ENCODE measurements at regions not wholly inside any gene's neighbourhood (a gene's known extent, or its start where the extent isn't known, plus 50 kb on each side); places are given as distances from the start of the nearest gene placed in this dataset.
"Not testable (repeated sequence)": the region's sequence is repeated elsewhere in the genome, so short reads cannot be mapped to it uniquely, and the experiment has no call there.

GRCh38 chr5:25444697-25445096 lies 799.9 kb upstream of the CDH10 start:
- no peak for TF ChIP-seq CTCF (IDR thresholded peaks at IDR 0.05; ENCODE audit: borderline replicate concordance, insufficient read depth, low read depth, low read length)
- no peak overlapping the region for H3K4me3 ChIP-seq (ENCODE audit: low read depth, low read length)

DNA sequence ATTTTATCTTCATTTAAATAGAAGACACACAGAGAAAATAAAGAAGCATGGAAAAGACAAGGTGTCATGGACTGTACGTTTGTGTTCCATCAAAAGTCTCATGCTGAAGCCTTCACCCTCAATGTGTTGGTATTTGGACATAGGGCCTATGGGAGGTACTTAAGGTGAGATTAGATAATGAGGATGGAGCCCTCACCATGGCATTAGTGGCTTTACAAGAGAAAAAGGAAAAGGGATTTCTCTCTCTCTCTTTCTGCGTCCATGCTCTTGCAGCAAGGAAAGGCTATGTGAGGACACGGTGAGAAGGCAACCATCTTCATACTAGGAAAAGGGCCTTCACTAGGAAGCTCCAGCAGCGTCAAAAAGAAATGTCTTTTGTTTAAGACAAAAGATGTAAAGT lies 797.0 kb upstream of the CDH10 start:
- TF ChIP-seq CTCF (IDR thresholded peaks at IDR 0.05; ENCODE audit: borderline replicate concordance, insufficient read depth, low read depth, low read length) = no peak
- no peak overlapping the region for H3K4me3 ChIP-seq (ENCODE audit: low read depth, low read length)

GRCh38 chr5:25439025-25439424 lies 794.2 kb upstream of the CDH10 start:
- no peak overlapping the region for H3K4me3 ChIP-seq (ENCODE audit: low read depth, low read length)
- no peak for TF ChIP-seq CTCF (IDR thresholded peaks at IDR 0.05; ENCODE audit: borderline replicate concordance, insufficient read depth, low read depth, low read length)

DNA sequence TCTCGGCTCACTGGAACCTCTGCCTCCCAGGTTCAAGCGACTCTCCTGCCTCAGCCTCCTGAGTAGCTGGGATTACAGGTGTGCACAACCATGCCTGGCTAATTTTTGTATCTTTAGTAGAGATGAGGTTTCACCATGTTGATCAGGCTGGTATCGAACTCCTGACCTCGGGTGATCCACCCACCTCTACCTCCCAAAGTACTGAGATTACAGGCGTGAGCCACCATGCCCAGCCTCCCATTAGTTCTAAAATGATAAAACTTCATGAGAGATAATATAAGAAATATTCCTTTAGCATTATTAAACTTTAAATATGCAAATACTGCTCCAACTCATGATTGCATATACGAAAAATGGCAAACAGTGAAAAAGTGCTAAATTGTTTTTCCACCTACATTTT lies 793.6 kb upstream of the CDH10 start:
- not testable (repeated sequence) for H3K4me3 ChIP-seq (ENCODE audit: low read depth, low read length)

GRCh38 chr5:25436452-25436851 lies 791.7 kb upstream of the CDH10 start:
- no peak overlapping the region for H3K4me3 ChIP-seq (ENCODE audit: low read depth, low read length)
- TF ChIP-seq CTCF (IDR thresholded peaks at IDR 0.05; ENCODE audit: borderline replicate concordance, insufficient read depth, low read depth, low read length) = no peak

DNA sequence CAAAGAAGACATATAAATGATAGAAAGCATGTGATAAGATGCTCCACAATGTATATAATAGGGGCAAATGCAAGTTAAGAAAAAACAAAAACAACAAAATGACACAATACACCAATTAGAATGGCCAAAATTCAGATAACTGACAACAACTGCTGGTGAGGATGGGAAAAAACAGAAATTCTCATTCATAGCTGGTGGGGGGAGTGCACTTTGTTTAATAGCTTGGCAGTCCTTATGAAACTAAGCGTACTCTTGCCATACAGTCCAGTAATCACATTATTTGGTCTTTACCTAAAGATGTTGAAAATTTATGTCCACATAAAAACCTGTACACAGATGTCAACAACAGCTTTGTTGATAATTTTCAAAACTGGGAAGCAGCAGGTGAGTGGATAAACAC lies 791.1 kb upstream of the CDH10 start:
- TF ChIP-seq CTCF (IDR thresholded peaks at IDR 0.05; ENCODE audit: borderline replicate concordance, insufficient read depth, low read depth, low read length) = no peak
- H3K4me3 ChIP-seq (ENCODE audit: low read depth, low read length) = no peak overlapping the region

DNA sequence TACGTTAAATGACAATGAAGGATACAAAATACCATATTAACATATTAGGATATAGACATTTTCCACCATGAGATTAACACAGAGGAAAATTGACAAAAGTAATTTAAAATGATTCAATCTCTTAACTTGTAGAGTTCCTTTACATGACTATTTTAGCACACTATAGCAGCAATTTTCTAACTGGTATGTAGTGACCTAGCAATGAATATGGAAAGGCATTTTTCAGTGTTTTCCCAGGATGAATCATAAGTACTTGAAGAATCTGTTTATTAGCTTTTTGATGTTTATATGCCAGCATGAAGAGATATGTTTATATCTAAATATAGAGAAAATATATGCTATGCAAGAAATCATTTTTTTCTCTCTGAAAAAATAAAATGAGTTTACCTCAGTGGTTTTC lies 782.5 kb upstream of the CDH10 start:
- no peak overlapping the region for H3K4me3 ChIP-seq (ENCODE audit: low read depth, low read length)
- no peak for TF ChIP-seq CTCF (IDR thresholded peaks at IDR 0.05; ENCODE audit: borderline replicate concordance, insufficient read depth, low read depth, low read length)

GRCh38 chr5:25423271-25423670 lies 778.5 kb upstream of the CDH10 start:
- no peak for TF ChIP-seq CTCF (IDR thresholded peaks at IDR 0.05; ENCODE audit: borderline replicate concordance, insufficient read depth, low read depth, low read length)
- no peak overlapping the region for H3K4me3 ChIP-seq (ENCODE audit: low read depth, low read length)

Measured in GM12875 (cell line).